HL-60 (cell line): ENCODE measurements at regions not wholly inside any gene's neighbourhood (a gene's known extent, or its start where the extent isn't known, plus 50 kb on each side); places are given as distances from the start of the nearest gene placed in this dataset.

Experiments used
- DNase-seq, 2 experiments: peaks; one replicate each; pipeline ENCODE4 v3.0.0-alpha.2; 2010 to 2020; ENCODE audit warnings: low read depth in 1 of 2, low spot score in 1 of 2
- H3K27ac ChIP-seq: fragments of 250-450 bp; sonication (Bioruptor Pico); replicated peaks from 2 replicates; pipeline ENCODE4 v1.5.1; 2020; ENCODE audit warnings: mild to moderate bottlenecking, moderate library complexity
- H3K27me3 ChIP-seq: fragments of 250-450 bp; sonication (Bioruptor Pico); 2 replicates; pipeline ENCODE4 v1.5.1; 2021; ENCODE audit warnings: mild to moderate bottlenecking, moderate library complexity; ENCODE audit not compliant: insufficient read depth, poor library complexity, severe bottlenecking
- H3K4me3 ChIP-seq: replicated peaks from 2 replicates; pipeline ENCODE4 v1.5.1; 2011; ENCODE audit warnings: mild to moderate bottlenecking, control low read depth, low read length; ENCODE audit not compliant: insufficient read depth
- GABPA ChIP-seq: IDR thresholded peaks from 2 replicates; pipeline ENCODE4 v1.6.1; 2012; ENCODE audit warnings: low read depth
- POLR2AphosphoS5 ChIP-seq: IDR thresholded peaks from 2 replicates; pipeline ENCODE4 v1.6.1; 2012; ENCODE audit warnings: low read depth
- REST ChIP-seq: IDR thresholded peaks from 2 replicates; pipeline ENCODE4 v1.6.1; 2012; ENCODE audit warnings: low read depth; ENCODE audit not compliant: insufficient replicate concordance
- SPI1 ChIP-seq: IDR thresholded peaks from 2 replicates; pipeline ENCODE4 v1.6.1; 2012; ENCODE audit warnings: low read depth, mild to moderate bottlenecking, borderline replicate concordance
- TF ChIP-seq, protein P1 (sequence below): IDR thresholded peaks from one replicate; pipeline ENCODE4 v1.5.1; 2011; ENCODE audit warnings: low read length, control low read depth, inconsistent platforms; ENCODE audit not compliant: insufficient read depth

DNA sequence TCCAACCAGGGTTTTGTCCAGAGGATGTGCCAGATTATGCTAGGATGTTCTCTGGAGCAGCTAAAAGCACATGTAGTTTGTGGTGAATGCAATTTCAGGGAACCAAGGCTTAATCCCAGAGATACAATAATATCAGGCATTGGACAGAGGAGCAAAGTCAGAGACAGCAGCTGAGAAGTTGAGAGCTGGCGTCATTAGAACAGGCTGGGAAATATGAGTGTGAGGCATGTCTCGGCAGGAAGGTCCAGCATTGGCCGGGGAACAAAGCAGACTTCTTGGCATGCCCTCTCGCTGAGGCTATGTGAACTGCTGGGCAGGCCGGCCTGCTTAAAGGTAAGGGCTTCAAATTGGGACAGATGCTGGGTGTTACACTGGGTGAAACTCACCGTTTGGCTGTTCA lies 125.4 kb downstream of the CAND1 start:
- no peak for DNase-seq
- H3K27ac ChIP-seq = no peak overlapping the region
- H3K27me3 ChIP-seq = peaks cover 2% of the 10 kb centered on the region
- no peak overlapping the region for H3K4me3 ChIP-seq
- TF ChIP-seq POLR2AphosphoS5 (no peak), GABPA (no peak), SPI1 (no peak), REST (no peak)
- TF ChIP-seq, protein P1, sequence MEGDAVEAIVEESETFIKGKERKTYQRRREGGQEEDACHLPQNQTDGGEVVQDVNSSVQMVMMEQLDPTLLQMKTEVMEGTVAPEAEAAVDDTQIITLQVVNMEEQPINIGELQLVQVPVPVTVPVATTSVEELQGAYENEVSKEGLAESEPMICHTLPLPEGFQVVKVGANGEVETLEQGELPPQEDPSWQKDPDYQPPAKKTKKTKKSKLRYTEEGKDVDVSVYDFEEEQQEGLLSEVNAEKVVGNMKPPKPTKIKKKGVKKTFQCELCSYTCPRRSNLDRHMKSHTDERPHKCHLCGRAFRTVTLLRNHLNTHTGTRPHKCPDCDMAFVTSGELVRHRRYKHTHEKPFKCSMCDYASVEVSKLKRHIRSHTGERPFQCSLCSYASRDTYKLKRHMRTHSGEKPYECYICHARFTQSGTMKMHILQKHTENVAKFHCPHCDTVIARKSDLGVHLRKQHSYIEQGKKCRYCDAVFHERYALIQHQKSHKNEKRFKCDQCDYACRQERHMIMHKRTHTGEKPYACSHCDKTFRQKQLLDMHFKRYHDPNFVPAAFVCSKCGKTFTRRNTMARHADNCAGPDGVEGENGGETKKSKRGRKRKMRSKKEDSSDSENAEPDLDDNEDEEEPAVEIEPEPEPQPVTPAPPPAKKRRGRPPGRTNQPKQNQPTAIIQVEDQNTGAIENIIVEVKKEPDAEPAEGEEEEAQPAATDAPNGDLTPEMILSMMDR = no peak

DNA sequence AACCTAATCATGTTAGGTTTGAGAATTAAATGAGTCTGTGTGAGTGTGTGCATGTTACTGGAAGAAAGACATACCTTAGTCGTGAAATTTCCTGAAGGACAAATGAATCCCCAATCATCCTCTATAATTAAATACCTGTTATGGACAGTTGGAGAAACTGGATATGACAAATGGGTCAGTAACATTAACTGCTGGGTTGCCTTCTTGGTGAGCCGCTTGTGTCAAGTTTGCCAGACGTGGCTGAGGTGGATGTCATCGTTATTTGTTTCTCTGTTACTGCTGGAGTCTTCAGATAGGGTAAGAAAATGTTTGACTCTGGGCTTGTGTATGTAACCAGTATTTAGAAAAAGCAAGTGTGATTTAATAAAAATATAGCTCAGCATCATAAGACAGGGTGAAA lies 131.6 kb downstream of the CAND1 start:
- H3K27me3 ChIP-seq = peaks cover 3% of the 10 kb centered on the region
- no peak overlapping the region for H3K27ac ChIP-seq
- no peak for DNase-seq
- H3K4me3 ChIP-seq = no peak overlapping the region
- TF ChIP-seq REST = no peak
- no peak for TF ChIP-seq SPI1
- TF ChIP-seq, protein P1 = no peak
- TF ChIP-seq POLR2AphosphoS5 = no peak
- TF ChIP-seq GABPA = no peak

GRCh38 chr12:67410246-67410645 lies 141.1 kb downstream of the CAND1 start:
- TF ChIP-seq, protein P1 = no peak
- TF ChIP-seq POLR2AphosphoS5 (no peak), GABPA (no peak), SPI1 (no peak), REST (no peak)
- Histone ChIP-seq H3K4me3 (no peak overlapping the region), H3K27ac (no peak overlapping the region), H3K27me3 (no peaks in the 10 kb centered on the region)
- DNase-seq = no peak
